ENCODE measurements at regions not wholly inside any gene's neighbourhood (a gene's known extent, or its start where the extent isn't known, plus 50 kb on each side); places are given as distances from the start of the nearest gene placed in this dataset.

- no peaks in the 10 kb centered on the region for H3K36me3 ChIP-seq (ENCODE audit: control insufficient read depth in 2 of 2, insufficient read depth in 2 of 2, low read length in 1 of 2)
- H3K4me3 ChIP-seq (ENCODE audit: low read depth in 1 of 2, low read length in 2 of 2) = no peak overlapping the region
- H3K9me3 ChIP-seq (ENCODE audit: control insufficient read depth in 2 of 2, insufficient read depth in 1 of 2, low read depth in 1 of 2, low read length in 1 of 2) = no peaks in the 10 kb centered on the region
- H3K27ac ChIP-seq (ENCODE audit: low read depth in 2 of 2, low read length in 1 of 2) = no peak overlapping the region
- no peaks in the 10 kb centered on the region for H3K4me1 ChIP-seq (ENCODE audit: control insufficient read depth in 2 of 2, insufficient read depth in 2 of 2, low read length in 1 of 2)
- no peaks in the 10 kb centered on the region for H3K27me3 ChIP-seq (ENCODE audit: control insufficient read depth in 1 of 2, insufficient read depth in 2 of 2, low read length in 2 of 2)
- 14 to 26% methylated on average over 1 of the region's 1 CpG for WGBS, 2 donors
Measured at GRCh38 chr3:163936543-163936942, 1141.8 kb downstream of the SI start.

DNA sequence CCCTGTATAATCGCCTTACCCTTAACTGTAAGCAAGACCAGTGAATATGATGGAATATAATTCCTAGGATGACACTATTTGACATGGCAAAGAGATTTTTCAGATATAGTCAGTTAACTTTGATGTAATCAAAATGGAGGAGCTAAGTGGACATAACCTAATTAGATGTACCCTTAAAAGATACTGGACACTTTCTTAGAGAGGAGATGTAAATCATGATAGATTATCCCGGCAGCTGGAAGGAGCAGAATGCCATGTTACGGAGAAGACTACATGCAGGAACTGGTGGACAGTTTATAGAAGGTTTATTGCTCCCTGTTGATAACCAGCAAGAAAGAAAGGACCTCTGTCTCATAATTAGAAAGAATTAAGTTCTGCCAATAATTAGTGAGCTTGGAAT is 1142.9 kb downstream of the SI start:
- Histone ChIP-seq H3K4me1 (ENCODE audit: control insufficient read depth in 2 of 2, insufficient read depth in 2 of 2, low read length in 1 of 2) (no peaks in the 10 kb centered on the region), H3K36me3 (ENCODE audit: control insufficient read depth in 2 of 2, insufficient read depth in 2 of 2, low read length in 1 of 2) (no peaks in the 10 kb centered on the region), H3K9me3 (ENCODE audit: control insufficient read depth in 2 of 2, insufficient read depth in 1 of 2, low read depth in 1 of 2, low read length in 1 of 2) (no peaks in the 10 kb centered on the region), H3K27me3 (ENCODE audit: control insufficient read depth in 1 of 2, insufficient read depth in 2 of 2, low read length in 2 of 2) (no peaks in the 10 kb centered on the region), H3K4me3 (ENCODE audit: low read depth in 1 of 2, low read length in 2 of 2) (no peak overlapping the region), H3K27ac (ENCODE audit: low read depth in 2 of 2, low read length in 1 of 2) (no peak overlapping the region)
- 50 to 61% methylated on average over 3 of the region's 3 CpGs for WGBS, 2 donors

- Histone ChIP-seq H3K27me3 (ENCODE audit: control insufficient read depth in 1 of 2, insufficient read depth in 2 of 2, low read length in 2 of 2) (no peaks in the 10 kb centered on the region), H3K36me3 (ENCODE audit: control insufficient read depth in 2 of 2, insufficient read depth in 2 of 2, low read length in 1 of 2) (no peaks in the 10 kb centered on the region), H3K27ac (ENCODE audit: low read depth in 2 of 2, low read length in 1 of 2) (no peak overlapping the region), H3K9me3 (ENCODE audit: control insufficient read depth in 2 of 2, insufficient read depth in 1 of 2, low read depth in 1 of 2, low read length in 1 of 2) (no peaks in the 10 kb centered on the region), H3K4me1 (ENCODE audit: control insufficient read depth in 2 of 2, insufficient read depth in 2 of 2, low read length in 1 of 2) (no peaks in the 10 kb centered on the region), H3K4me3 (ENCODE audit: low read depth in 1 of 2, low read length in 2 of 2) (no peak overlapping the region)
- WGBS, 2 donors = 46 to 57% methylated on average over 2 of the region's 2 CpGs
Measured at GRCh38 chr3:163929069-163929652, 1149.1 kb downstream of the SI start.

- Histone ChIP-seq H3K4me1 (ENCODE audit: control insufficient read depth in 2 of 2, insufficient read depth in 2 of 2, low read length in 1 of 2) (no peaks in the 10 kb centered on the region), H3K27me3 (ENCODE audit: control insufficient read depth in 1 of 2, insufficient read depth in 2 of 2, low read length in 2 of 2) (no peaks in the 10 kb centered on the region), H3K27ac (ENCODE audit: low read depth in 2 of 2, low read length in 1 of 2) (no peak overlapping the region), H3K9me3 (ENCODE audit: control insufficient read depth in 2 of 2, insufficient read depth in 1 of 2, low read depth in 1 of 2, low read length in 1 of 2) (no peaks in the 10 kb centered on the region), H3K36me3 (ENCODE audit: control insufficient read depth in 2 of 2, insufficient read depth in 2 of 2, low read length in 1 of 2) (no peaks in the 10 kb centered on the region), H3K4me3 (ENCODE audit: low read depth in 1 of 2, low read length in 2 of 2) (no peak overlapping the region)
- 46 to 66% methylated on average over 1 of the region's 1 CpG for WGBS, 2 donors
Measured at GRCh38 chr3:163927521-163927920, 1150.8 kb downstream of the SI start.

- 43 to 47% methylated on average over 6 of the region's 6 CpGs for WGBS, 2 donors
Measured at GRCh38 chr3:163924600-163924999, 1153.7 kb downstream of the SI start.

DNA sequence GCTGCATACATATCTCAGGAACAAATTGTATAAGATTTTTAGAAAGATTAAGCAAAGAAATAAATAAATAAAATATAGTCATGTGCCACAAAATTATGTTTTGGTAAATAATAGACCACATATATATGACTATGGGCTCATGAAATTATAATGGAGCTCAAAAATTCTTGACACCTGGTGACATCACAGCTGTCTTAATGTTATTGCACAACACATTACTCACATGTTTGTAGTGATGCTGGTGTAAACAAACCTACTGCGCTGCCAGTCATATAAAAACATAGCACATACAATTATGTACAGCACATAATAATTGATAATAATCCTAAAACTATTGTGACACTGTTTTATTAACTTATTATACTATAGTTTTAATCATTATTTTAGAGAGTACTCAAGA is 1159.1 kb downstream of the SI start:
- Histone ChIP-seq H3K4me1 (ENCODE audit: control insufficient read depth in 2 of 2, insufficient read depth in 2 of 2, low read length in 1 of 2) (no peaks in the 10 kb centered on the region), H3K4me3 (ENCODE audit: low read depth in 1 of 2, low read length in 2 of 2) (no peak overlapping the region), H3K27ac (ENCODE audit: low read depth in 2 of 2, low read length in 1 of 2) (no peak overlapping the region), H3K27me3 (ENCODE audit: control insufficient read depth in 1 of 2, insufficient read depth in 2 of 2, low read length in 2 of 2) (no peaks in the 10 kb centered on the region), H3K36me3 (ENCODE audit: control insufficient read depth in 2 of 2, insufficient read depth in 2 of 2, low read length in 1 of 2) (no peaks in the 10 kb centered on the region), H3K9me3 (ENCODE audit: control insufficient read depth in 2 of 2, insufficient read depth in 1 of 2, low read depth in 1 of 2, low read length in 1 of 2) (no peaks in the 10 kb centered on the region)
- WGBS, 2 donors = 91 to 92% methylated on average over 1 of the region's 1 CpG

More at GRCh38 chr3:163924600-163924999, 1153.7 kb downstream of the SI start:
- Histone ChIP-seq H3K4me3 (ENCODE audit: low read depth in 1 of 2, low read length in 2 of 2) (no peak overlapping the region), H3K9me3 (ENCODE audit: control insufficient read depth in 2 of 2, insufficient read depth in 1 of 2, low read depth in 1 of 2, low read length in 1 of 2) (no peaks in the 10 kb centered on the region), H3K4me1 (ENCODE audit: control insufficient read depth in 2 of 2, insufficient read depth in 2 of 2, low read length in 1 of 2) (no peaks in the 10 kb centered on the region), H3K27me3 (ENCODE audit: control insufficient read depth in 1 of 2, insufficient read depth in 2 of 2, low read length in 2 of 2) (no peaks in the 10 kb centered on the region), H3K36me3 (ENCODE audit: control insufficient read depth in 2 of 2, insufficient read depth in 2 of 2, low read length in 1 of 2) (no peaks in the 10 kb centered on the region), H3K27ac (ENCODE audit: low read depth in 2 of 2, low read length in 1 of 2) (no peak overlapping the region)

GRCh38 chr3:163916596-163917560 is 1161.4 kb downstream of the SI start:
- no peaks in the 10 kb centered on the region for H3K9me3 ChIP-seq (ENCODE audit: control insufficient read depth in 2 of 2, insufficient read depth in 1 of 2, low read depth in 1 of 2, low read length in 1 of 2)
- H3K27me3 ChIP-seq (ENCODE audit: control insufficient read depth in 1 of 2, insufficient read depth in 2 of 2, low read length in 2 of 2) = no peaks in the 10 kb centered on the region
- no peak overlapping the region for H3K27ac ChIP-seq (ENCODE audit: low read depth in 2 of 2, low read length in 1 of 2)
- H3K4me3 ChIP-seq (ENCODE audit: low read depth in 1 of 2, low read length in 2 of 2) = no peak overlapping the region
- H3K4me1 ChIP-seq (ENCODE audit: control insufficient read depth in 2 of 2, insufficient read depth in 2 of 2, low read length in 1 of 2) = no peaks in the 10 kb centered on the region
- no peaks in the 10 kb centered on the region for H3K36me3 ChIP-seq (ENCODE audit: control insufficient read depth in 2 of 2, insufficient read depth in 2 of 2, low read length in 1 of 2)
- WGBS, 2 donors = 76 to 90% methylated on average over 4 of the region's 4 CpGs

GRCh38 chr3:163915280-163915679 is 1163.0 kb downstream of the SI start:
- 89 to 96% methylated on average over 2 of the region's 2 CpGs for WGBS, 2 donors
- no peaks in the 10 kb centered on the region for H3K36me3 ChIP-seq (ENCODE audit: control insufficient read depth in 2 of 2, insufficient read depth in 2 of 2, low read length in 1 of 2)
- H3K27me3 ChIP-seq (ENCODE audit: control insufficient read depth in 1 of 2, insufficient read depth in 2 of 2, low read length in 2 of 2) = no peaks in the 10 kb centered on the region
- H3K9me3 ChIP-seq (ENCODE audit: control insufficient read depth in 2 of 2, insufficient read depth in 1 of 2, low read depth in 1 of 2, low read length in 1 of 2) = no peaks in the 10 kb centered on the region
- no peak overlapping the region for H3K4me3 ChIP-seq (ENCODE audit: low read depth in 1 of 2, low read length in 2 of 2)
- no peak overlapping the region for H3K27ac ChIP-seq (ENCODE audit: low read depth in 2 of 2, low read length in 1 of 2)
- no peaks in the 10 kb centered on the region for H3K4me1 ChIP-seq (ENCODE audit: control insufficient read depth in 2 of 2, insufficient read depth in 2 of 2, low read length in 1 of 2)

DNA sequence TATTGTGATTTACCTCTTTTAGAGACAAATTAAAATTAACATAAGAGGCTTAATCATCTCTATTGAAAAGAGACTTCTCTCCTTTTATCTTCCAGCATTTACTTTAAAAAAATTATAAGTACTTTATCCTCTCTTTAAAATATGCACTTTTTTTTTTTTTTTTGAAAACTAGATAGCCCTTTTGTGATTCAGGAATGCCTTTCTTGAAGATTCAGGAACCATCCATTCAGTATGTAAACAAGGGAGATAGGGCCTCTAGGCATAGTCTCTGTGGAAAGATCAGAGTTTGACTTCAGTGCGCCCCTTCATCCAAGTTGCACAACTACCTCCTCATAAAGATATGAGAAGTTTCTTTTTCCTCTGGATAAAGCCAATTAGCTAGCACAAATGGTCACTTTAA is 1163.7 kb downstream of the SI start:
- WGBS, 2 donors = 80 to 93% methylated on average over 1 of the region's 1 CpG
- no peak overlapping the region for H3K27ac ChIP-seq (ENCODE audit: low read depth in 2 of 2, low read length in 1 of 2)
- H3K36me3 ChIP-seq (ENCODE audit: control insufficient read depth in 2 of 2, insufficient read depth in 2 of 2, low read length in 1 of 2) = no peaks in the 10 kb centered on the region
- no peaks in the 10 kb centered on the region for H3K27me3 ChIP-seq (ENCODE audit: control insufficient read depth in 1 of 2, insufficient read depth in 2 of 2, low read length in 2 of 2)
- H3K4me1 ChIP-seq (ENCODE audit: control insufficient read depth in 2 of 2, insufficient read depth in 2 of 2, low read length in 1 of 2) = no peaks in the 10 kb centered on the region
- no peak overlapping the region for H3K4me3 ChIP-seq (ENCODE audit: low read depth in 1 of 2, low read length in 2 of 2)
- H3K9me3 ChIP-seq (ENCODE audit: control insufficient read depth in 2 of 2, insufficient read depth in 1 of 2, low read depth in 1 of 2, low read length in 1 of 2) = no peaks in the 10 kb centered on the region

DNA sequence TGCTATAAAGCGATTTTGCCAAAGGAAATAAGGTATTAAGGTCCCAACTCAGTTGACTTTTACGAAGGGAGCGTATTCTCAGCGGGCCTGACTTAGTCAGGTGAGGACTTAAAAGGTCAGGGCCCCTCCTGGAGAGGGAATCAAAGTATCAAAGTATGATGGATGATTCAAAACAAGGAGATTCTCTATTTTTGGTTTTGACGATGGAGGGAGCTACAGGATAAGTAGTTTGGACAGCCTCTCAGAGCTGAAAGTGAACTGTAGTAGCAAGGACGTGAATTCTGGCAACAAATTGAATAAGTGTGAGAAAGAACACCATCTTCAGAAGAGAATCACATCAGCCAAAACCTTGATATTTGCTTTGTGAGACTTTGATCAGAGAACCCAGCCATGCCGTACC is 1186.5 kb downstream of the SI start:
- Histone ChIP-seq H3K27ac (ENCODE audit: low read depth in 2 of 2, low read length in 1 of 2) (no peak overlapping the region), H3K9me3 (ENCODE audit: control insufficient read depth in 2 of 2, insufficient read depth in 1 of 2, low read depth in 1 of 2, low read length in 1 of 2) (no peaks in the 10 kb centered on the region), H3K36me3 (ENCODE audit: control insufficient read depth in 2 of 2, insufficient read depth in 2 of 2, low read length in 1 of 2) (no peaks in the 10 kb centered on the region), H3K27me3 (ENCODE audit: control insufficient read depth in 1 of 2, insufficient read depth in 2 of 2, low read length in 2 of 2) (no peaks in the 10 kb centered on the region), H3K4me1 (ENCODE audit: control insufficient read depth in 2 of 2, insufficient read depth in 2 of 2, low read length in 1 of 2) (no peaks in the 10 kb centered on the region), H3K4me3 (ENCODE audit: low read depth in 1 of 2, low read length in 2 of 2) (no peak overlapping the region)
- WGBS, 2 donors = 83 to 86% methylated on average over 7 of the region's 7 CpGs
